Spleen (tissue), 11 donors: ENCODE measurements at regions not wholly inside any gene's neighbourhood (a gene's known extent, or its start where the extent isn't known, plus 50 kb on each side); places are given as distances from the start of the nearest gene placed in this dataset.

Experiments used
- DNase-seq: peaks from one replicate; pipeline ENCODE4 v3.0.0-alpha.2; 2020
- H3K27ac ChIP-seq, 8 donors: fragments of 200-600 bp; sonication (generic) in 7 of 8; 1 replicate in 4 of 8; 2 replicates in 4 of 8; pipeline versions ENCODE4 v1.5.0 to v1.8.0; 2016 to 2021; ENCODE audit warnings: inconsistent platforms in 4 of 8, mild to moderate bottlenecking in 4 of 8, moderate library complexity in 1 of 8
- H3K27me3 ChIP-seq, 7 donors: fragments of 200-600 bp; sonication (generic) in 6 of 7; replicated peaks in 1 of 7; 1 replicate in 4 of 7; 2 replicates in 3 of 7; pipeline versions ENCODE4 v1.5.0 to v1.8.0; 2016 to 2021; ENCODE audit warnings: inconsistent platforms in 3 of 7, mild to moderate bottlenecking in 1 of 7
- H3K36me3 ChIP-seq, 6 donors: fragments of 200-600 bp; sonication (generic) in 5 of 6; 1 replicate in 4 of 6; 2 replicates in 2 of 6; pipeline versions ENCODE4 v1.5.0 to v1.8.0; 2016 to 2021; ENCODE audit warnings: inconsistent platforms in 2 of 6
- H3K4me1 ChIP-seq, 6 donors: fragments of 200-600 bp; sonication (generic) in 5 of 6; 1 replicate in 3 of 6; 2 replicates in 3 of 6; pipeline versions ENCODE4 v1.5.0 to v1.8.0; 2016 to 2021; ENCODE audit warnings: inconsistent platforms in 3 of 6
- H3K4me3 ChIP-seq, 8 donors: fragments of 200-600 bp; sonication (generic) in 7 of 8; 1 replicate in 4 of 8; 2 replicates in 4 of 8; pipeline versions ENCODE4 v1.5.0 to v1.8.0; 2016 to 2021; ENCODE audit warnings: inconsistent platforms in 4 of 8, mild to moderate bottlenecking in 4 of 8, moderate library complexity in 2 of 8
- H3K9me3 ChIP-seq, 8 donors: fragments of 200-600 bp; sonication (generic) in 7 of 8; 1 replicate in 4 of 8; 2 replicates in 4 of 8; pipeline versions ENCODE4 v1.5.0 to v1.8.0; 2016 to 2021; ENCODE audit warnings: inconsistent platforms in 4 of 8
- CTCF ChIP-seq, 11 experiments: fragments of 200-600 bp in 7 of 11; fragments of 450-650 bp in 4 of 11; sonication (generic) in 4 of 11; IDR thresholded peaks in 8 of 11; conservative IDR thresholded peaks in 3 of 11; 1 replicate in 7 of 11; 2 replicates in 4 of 11; pipeline versions ENCODE4 v1.4.0 to v1.8.0; 2016 to 2021; ENCODE audit warnings: antibody characterized with exemption in 11 of 11, inconsistent platforms in 4 of 11, mild to moderate bottlenecking in 1 of 11
- POLR2A ChIP-seq, 3 donors: fragments of 450-650 bp; IDR thresholded peaks; one replicate each; pipeline ENCODE4 v1.5.1; 2017; ENCODE audit warnings: antibody characterized with exemption in 3 of 3, mild to moderate bottlenecking in 1 of 3
- POLR2AphosphoS5 ChIP-seq, 3 donors: sonication (generic); formaldehyde crosslinking; IDR thresholded peaks; one replicate each; pipeline ENCODE4 v1.5.1; 2017; ENCODE audit warnings: antibody characterized with exemption in 3 of 3
- WGBS, 5 donors: extraction: QIAGEN DNeasy Blood & Tissue Kit in 3 of 5; methylation state at CpG; one replicate each; pipeline versions ENCODE4 v1.1.5 to v1.1.7; 2013 to 2018; 5-methylcytosine and 5-hydroxymethylcytosine counted together
- intact Hi-C: fragments of 100-400 bp; cut with DNase I; formaldehyde crosslinking; loops from one replicate; pipeline ENCODE4 v1.15.0; 2023; ENCODE audit warnings: low total_unique reads
- donor health status: healthy with polysubstance abuse.
- donor health status: DM: no; HTN: no; CAD: no; lungs with moderate emphysema.
- donor health status: DM: no; HTN: no; CAD: no.
- donor health status: Bipolar disorder and iron deficiency.
- donor health status: healthy.
- donor health status: DM: no; HTN: no; CAD: no.
- donor health status: DM: yes; HTN: yes; CAD: no.

DNA sequence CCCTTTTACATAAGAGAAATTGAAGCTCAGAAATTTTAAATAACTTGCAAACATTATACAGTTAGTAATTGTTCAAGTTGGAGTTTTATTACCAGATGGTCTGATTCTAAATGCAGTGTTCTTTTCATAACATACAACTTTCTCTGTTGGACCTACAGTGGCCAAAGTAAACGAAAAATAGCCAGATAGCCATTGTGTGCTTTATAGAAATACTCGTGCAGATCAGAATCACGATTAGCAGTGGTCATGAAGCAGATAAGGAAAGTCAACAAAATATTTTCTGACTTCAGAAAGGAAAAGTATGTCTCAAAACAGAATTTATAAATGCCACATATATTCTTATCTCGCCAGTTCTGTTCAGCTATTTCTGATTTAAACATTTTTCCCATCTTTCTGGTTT lies 436.9 kb downstream of the CNTN6 start:
- H3K27ac ChIP-seq = no peak overlapping the region
- TF ChIP-seq CTCF (IDR thresholded peaks at IDR 0.05 in 8 of 11, conservative IDR thresholded peaks at IDR 0.05 in 3 of 11) (no peak), POLR2AphosphoS5 (IDR thresholded peaks at IDR 0.05) (no peak), POLR2A (IDR thresholded peaks at IDR 0.05) (no peak)
- WGBS, 5 donors = 61 to 69% (median 65%) methylated on average over 4 of the region's 4 CpGs
- intact Hi-C loops = no loop called here
- no peak for DNase-seq
- no peaks in the 10 kb centered on the region for H3K36me3 ChIP-seq
- H3K9me3 ChIP-seq = peaks cover 0 to 4% (median 0%) of the 10 kb centered on the region in 8 donors
- H3K4me1 ChIP-seq = no peaks in the 10 kb centered on the region
- H3K4me3 ChIP-seq = no peak overlapping the region
- no peaks in the 10 kb centered on the region for H3K27me3 ChIP-seq

DNA sequence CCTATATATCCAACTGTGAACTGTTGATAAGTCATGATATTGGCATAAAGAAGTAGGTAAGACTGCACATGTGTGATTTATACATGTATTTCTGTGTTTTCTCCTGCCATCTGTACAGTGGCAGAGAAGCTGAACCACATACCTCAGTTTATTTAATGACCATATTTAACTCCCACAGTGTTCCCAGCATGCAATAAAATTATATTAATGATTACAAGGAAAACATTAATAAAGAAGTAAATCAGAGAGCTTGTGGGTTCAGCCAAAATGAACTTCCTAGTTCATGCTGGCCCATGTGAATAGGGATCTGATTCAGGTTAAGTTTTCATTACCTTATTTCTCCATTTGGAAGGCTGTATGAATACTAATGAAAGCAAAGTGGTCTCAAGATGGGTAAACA lies 439.2 kb downstream of the CNTN6 start:
- intact Hi-C loops = no loop called here
- Histone ChIP-seq H3K27ac (no peak overlapping the region), H3K36me3 (no peaks in the 10 kb centered on the region), H3K4me1 (no peaks in the 10 kb centered on the region), H3K27me3 (no peaks in the 10 kb centered on the region), H3K9me3 (peaks cover 0 to 22% (median 15%) of the 10 kb centered on the region in 8 donors), H3K4me3 (no peak overlapping the region)
- DNase-seq = no peak
- TF ChIP-seq CTCF (IDR thresholded peaks at IDR 0.05 in 8 of 11, conservative IDR thresholded peaks at IDR 0.05 in 3 of 11) (no peak), POLR2A (IDR thresholded peaks at IDR 0.05) (no peak), POLR2AphosphoS5 (IDR thresholded peaks at IDR 0.05) (no peak)

- Histone ChIP-seq H3K27ac (no peak overlapping the region), H3K4me1 (no peaks in the 10 kb centered on the region), H3K4me3 (no peak overlapping the region), H3K9me3 (peaks cover 0 to 31% (median 24%) of the 10 kb centered on the region in 8 donors), H3K27me3 (no peaks in the 10 kb centered on the region), H3K36me3 (no peaks in the 10 kb centered on the region)
- DNase-seq = no peak
- WGBS, 5 donors = 83 to 93% (median 89%) methylated on average over 4 of the region's 4 CpGs
- TF ChIP-seq POLR2AphosphoS5 (IDR thresholded peaks at IDR 0.05) (no peak), CTCF (IDR thresholded peaks at IDR 0.05 in 8 of 11, conservative IDR thresholded peaks at IDR 0.05 in 3 of 11) (no peak), POLR2A (IDR thresholded peaks at IDR 0.05) (no peak)
- intact Hi-C loops = no loop called here
These were observed 440.2 kb downstream of the CNTN6 start for GRCh38 chr3:1532935-1533606.

GRCh38 chr3:1533763-1534162 lies 440.9 kb downstream of the CNTN6 start:
- H3K36me3 ChIP-seq = no peaks in the 10 kb centered on the region

More at GRCh38 chr3:1533763-1534162, 440.9 kb downstream of the CNTN6 start:
- WGBS, 5 donors = 45 to 66% (median 62%) methylated on average over 2 of the region's 2 CpGs
- no peak for DNase-seq
- Histone ChIP-seq H3K4me1 (no peaks in the 10 kb centered on the region), H3K9me3 (peaks cover 0 to 37% (median 28%) of the 10 kb centered on the region in 8 donors), H3K27me3 (no peaks in the 10 kb centered on the region), H3K4me3 (no peak overlapping the region), H3K27ac (no peak overlapping the region)
- TF ChIP-seq CTCF (IDR thresholded peaks at IDR 0.05 in 8 of 11, conservative IDR thresholded peaks at IDR 0.05 in 3 of 11) (no peak), POLR2AphosphoS5 (IDR thresholded peaks at IDR 0.05) (no peak), POLR2A (IDR thresholded peaks at IDR 0.05) (no peak)
- intact Hi-C loops = no loop called here
